DLD1 (cell line): ENCODE measurements at regions not wholly inside any gene's neighbourhood (a gene's known extent, or its start where the extent isn't known, plus 50 kb on each side); places are given as distances from the start of the nearest gene placed in this dataset.
"Not testable (repeated sequence)": the region's sequence is repeated elsewhere in the genome, so short reads cannot be mapped to it uniquely, and the experiment has no call there.

Experiments
- in situ Hi-C: cut with HindIII; loops from 2 replicates; pipeline ENCODE4 v1.10.0; 2017; ENCODE audit warnings: low sequenced_read_pairs

GRCh38 chr4:188282471-188283232 lies 143.4 kb downstream of the TRIML1 start:
- in situ Hi-C loops = no loop called here

- in situ Hi-C loops = no loop called here
These were observed 148.1 kb downstream of the TRIML1 start for GRCh38 chr4:188287169-188287894.

- in situ Hi-C loops = no loop called here
These were observed 150.4 kb downstream of the TRIML1 start for GRCh38 chr4:188289531-188290125.

- in situ Hi-C loops = no loop called here
These were observed 156.7 kb downstream of the TRIML1 start for GRCh38 chr4:188295899-188296298.

- in situ Hi-C loops = no loop called here
These were observed 157.1 kb downstream of the TRIML1 start for GRCh38 chr4:188296331-188296730.

GRCh38 chr4:188297873-188298272 lies 158.6 kb downstream of the TRIML1 start:
- in situ Hi-C loops = no loop called here

- in situ Hi-C loops = no loop called here
These were observed 159.9 kb downstream of the TRIML1 start for GRCh38 chr4:188299161-188299560.

- in situ Hi-C loops = no loop called here
These were observed 161.1 kb downstream of the TRIML1 start for GRCh38 chr4:188300385-188300784.

- in situ Hi-C loops = no loop called here
These were observed 166.4 kb downstream of the TRIML1 start for GRCh38 chr4:188305690-188306089.

GRCh38 chr4:188307591-188307990 lies 168.3 kb downstream of the TRIML1 start:
- in situ Hi-C loops = no loop called here

GRCh38 chr4:188308142-188308541 lies 168.9 kb downstream of the TRIML1 start:
- in situ Hi-C loops = no loop called here

- in situ Hi-C loops = no loop called here
These were observed 177.2 kb downstream of the TRIML1 start for GRCh38 chr4:188316391-188316790.

- in situ Hi-C loops = no loop called here
These were observed 189.7 kb downstream of the TRIML1 start for GRCh38 chr4:188328966-188329365.

- in situ Hi-C loops = no loop called here
These were observed 190.3 kb downstream of the TRIML1 start for GRCh38 chr4:188329521-188329920.

- in situ Hi-C loops = no loop called here
These were observed 193.0 kb downstream of the TRIML1 start for GRCh38 chr4:188332265-188332664.

- in situ Hi-C loops = no loop called here
These were observed 197.7 kb downstream of the TRIML1 start for GRCh38 chr4:188336891-188337290.

GRCh38 chr4:188341428-188341827 lies 202.2 kb downstream of the TRIML1 start:
- in situ Hi-C loops = no loop called here

GRCh38 chr4:188346171-188346809 lies 207.0 kb downstream of the TRIML1 start:
- in situ Hi-C loops = no loop called here

GRCh38 chr4:188347339-188347738 lies 208.1 kb downstream of the TRIML1 start:
- in situ Hi-C loops = no loop called here

- in situ Hi-C loops = not testable (repeated sequence)
These were observed 210.3 kb downstream of the TRIML1 start for GRCh38 chr4:188349569-188349968.

GRCh38 chr4:188363196-188363595 lies 224.0 kb downstream of the TRIML1 start:
- in situ Hi-C loops = no loop called here
